ENCODE measurements at regions not wholly inside any gene's neighbourhood (a gene's known extent, or its start where the extent isn't known, plus 50 kb on each side); places are given as distances from the start of the nearest gene placed in this dataset.

- intact Hi-C loops (cut with DNase I; ENCODE audit: low total_unique reads) = no loop called here
- in situ Hi-C loops (cut with MboI; ENCODE audit: low sequenced_read_pairs in 4 of 4) = no loop called here
Measured at GRCh38 chrX:43000121-43000520, 222.2 kb upstream of the PPP1R2C start.

DNA sequence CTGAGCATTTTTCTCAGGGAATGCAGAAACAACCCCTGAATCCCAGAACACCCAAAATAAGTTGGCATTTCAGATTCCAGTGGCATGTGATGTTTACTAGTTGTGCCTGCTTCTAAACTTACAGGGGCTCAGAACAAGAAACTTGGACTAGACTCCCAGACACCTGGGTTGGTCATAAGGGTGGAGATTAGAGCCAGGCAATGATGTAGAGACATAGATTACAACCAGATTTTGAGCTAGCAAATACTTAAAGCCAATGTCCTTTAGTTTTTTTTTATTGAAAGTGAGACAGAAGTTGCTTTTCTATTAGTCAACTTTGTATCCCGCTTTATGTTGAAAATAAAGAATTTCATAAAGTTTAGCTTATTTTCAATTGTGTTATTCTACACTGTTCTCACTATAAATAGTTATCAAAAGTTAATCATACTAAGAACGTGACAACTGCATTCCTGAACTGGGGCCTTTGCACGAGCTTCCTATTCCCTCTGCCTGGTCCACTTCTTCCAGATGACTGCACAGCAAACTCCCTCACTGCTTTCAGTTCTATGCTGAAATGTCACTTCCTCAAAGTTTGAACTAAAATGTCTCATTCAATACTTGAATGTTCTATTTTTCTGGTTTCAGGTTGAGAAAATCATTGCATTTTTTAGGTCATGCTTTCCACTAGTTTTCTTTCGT lies 224.7 kb upstream of the PPP1R2C start:
- no peak for ATAC-seq
- H3K27ac ChIP-seq = no peak overlapping the region
- intact Hi-C loops (cut with DNase I; ENCODE audit: low total_unique reads) = no loop called here

More at GRCh38 chrX:43000121-43000520, 222.2 kb upstream of the PPP1R2C start:
- no peak for DNase-seq
- Histone ChIP-seq H3K36me3 (no peaks in the 10 kb centered on the region), H3K4me1 (no peaks in the 10 kb centered on the region), H3K9me3 (no peaks in the 10 kb centered on the region), H3K4me3 (no peak overlapping the region), H3K27ac (no peak overlapping the region), H3K27me3 (no peaks in the 10 kb centered on the region)
- TF ChIP-seq POLR2A (IDR thresholded peaks at IDR 0.05) = no peak
- TF ChIP-seq, protein P1, sequence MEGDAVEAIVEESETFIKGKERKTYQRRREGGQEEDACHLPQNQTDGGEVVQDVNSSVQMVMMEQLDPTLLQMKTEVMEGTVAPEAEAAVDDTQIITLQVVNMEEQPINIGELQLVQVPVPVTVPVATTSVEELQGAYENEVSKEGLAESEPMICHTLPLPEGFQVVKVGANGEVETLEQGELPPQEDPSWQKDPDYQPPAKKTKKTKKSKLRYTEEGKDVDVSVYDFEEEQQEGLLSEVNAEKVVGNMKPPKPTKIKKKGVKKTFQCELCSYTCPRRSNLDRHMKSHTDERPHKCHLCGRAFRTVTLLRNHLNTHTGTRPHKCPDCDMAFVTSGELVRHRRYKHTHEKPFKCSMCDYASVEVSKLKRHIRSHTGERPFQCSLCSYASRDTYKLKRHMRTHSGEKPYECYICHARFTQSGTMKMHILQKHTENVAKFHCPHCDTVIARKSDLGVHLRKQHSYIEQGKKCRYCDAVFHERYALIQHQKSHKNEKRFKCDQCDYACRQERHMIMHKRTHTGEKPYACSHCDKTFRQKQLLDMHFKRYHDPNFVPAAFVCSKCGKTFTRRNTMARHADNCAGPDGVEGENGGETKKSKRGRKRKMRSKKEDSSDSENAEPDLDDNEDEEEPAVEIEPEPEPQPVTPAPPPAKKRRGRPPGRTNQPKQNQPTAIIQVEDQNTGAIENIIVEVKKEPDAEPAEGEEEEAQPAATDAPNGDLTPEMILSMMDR (IDR thresholded peaks at IDR 0.05 in 4 of 5, conservative IDR thresholded peaks at IDR 0.05 in 1 of 5) = no peak
- no peak for ATAC-seq

GRCh38 chrX:43003204-43003565 lies 225.2 kb upstream of the PPP1R2C start:
- Histone ChIP-seq H3K4me1 (no peaks in the 10 kb centered on the region), H3K4me3 (no peak overlapping the region), H3K9me3 (no peaks in the 10 kb centered on the region), H3K27me3 (peaks cover 0 to 3% (median 0%) of the 10 kb centered on the region in 3 donors), H3K36me3 (no peaks in the 10 kb centered on the region), H3K27ac (no peak overlapping the region)
- in situ Hi-C loops (cut with MboI; ENCODE audit: low sequenced_read_pairs in 4 of 4) (no loop called here), intact Hi-C loops (cut with DNase I; ENCODE audit: low total_unique reads) (no loop called here)
- TF ChIP-seq, protein P1 (IDR thresholded peaks at IDR 0.05 in 4 of 5, conservative IDR thresholded peaks at IDR 0.05 in 1 of 5) = no peak
- no peak for TF ChIP-seq POLR2A (IDR thresholded peaks at IDR 0.05)
- DNase-seq = no peak
- no peak for ATAC-seq

More for the DNA sequence above, 224.7 kb upstream of the PPP1R2C start:
- H3K4me3 ChIP-seq = no peak overlapping the region
- H3K27me3 ChIP-seq = peaks cover 0 to 3% (median 0%) of the 10 kb centered on the region in 3 donors
- H3K36me3 ChIP-seq = no peaks in the 10 kb centered on the region
- H3K9me3 ChIP-seq = no peaks in the 10 kb centered on the region
- no peak for TF ChIP-seq POLR2A (IDR thresholded peaks at IDR 0.05)
- TF ChIP-seq, protein P1 (IDR thresholded peaks at IDR 0.05 in 4 of 5, conservative IDR thresholded peaks at IDR 0.05 in 1 of 5) = no peak
- no peak for DNase-seq
- H3K4me1 ChIP-seq = no peaks in the 10 kb centered on the region
- in situ Hi-C loops (cut with MboI; ENCODE audit: low sequenced_read_pairs in 4 of 4) = no loop called here

GRCh38 chrX:43003939-43004338 lies 226.0 kb upstream of the PPP1R2C start:
- Histone ChIP-seq H3K36me3 (no peaks in the 10 kb centered on the region), H3K27me3 (peaks cover 0 to 3% (median 0%) of the 10 kb centered on the region in 3 donors), H3K9me3 (no peaks in the 10 kb centered on the region), H3K4me1 (no peaks in the 10 kb centered on the region), H3K27ac (no peak overlapping the region), H3K4me3 (no peak overlapping the region)
- in situ Hi-C loops (cut with MboI; ENCODE audit: low sequenced_read_pairs in 4 of 4) = no loop called here
- TF ChIP-seq, protein P1 (IDR thresholded peaks at IDR 0.05 in 4 of 5, conservative IDR thresholded peaks at IDR 0.05 in 1 of 5) = no peak
- TF ChIP-seq POLR2A (IDR thresholded peaks at IDR 0.05) = no peak
- DNase-seq (no peak), ATAC-seq (no peak)
- intact Hi-C loops (cut with DNase I; ENCODE audit: low total_unique reads) = no loop called here

GRCh38 chrX:43005561-43005960 lies 227.6 kb upstream of the PPP1R2C start:
- in situ Hi-C loops (cut with MboI; ENCODE audit: low sequenced_read_pairs in 4 of 4) (no loop called here), intact Hi-C loops (cut with DNase I; ENCODE audit: low total_unique reads) (no loop called here)
- no peaks in the 10 kb centered on the region for H3K4me1 ChIP-seq
- no peak for DNase-seq
- no peak overlapping the region for H3K4me3 ChIP-seq
- no peak for ATAC-seq
- no peak overlapping the region for H3K27ac ChIP-seq
- H3K27me3 ChIP-seq = peaks cover 0 to 3% (median 0%) of the 10 kb centered on the region in 3 donors
- no peaks in the 10 kb centered on the region for H3K36me3 ChIP-seq
- no peak for TF ChIP-seq POLR2A (IDR thresholded peaks at IDR 0.05)
- TF ChIP-seq, protein P1 (IDR thresholded peaks at IDR 0.05 in 4 of 5, conservative IDR thresholded peaks at IDR 0.05 in 1 of 5) = no peak
- H3K9me3 ChIP-seq = no peaks in the 10 kb centered on the region
